ENCODE measurements at regions not wholly inside any gene's neighbourhood (a gene's known extent, or its start where the extent isn't known, plus 50 kb on each side); places are given as distances from the start of the nearest gene placed in this dataset.
"Not testable (repeated sequence)": the region's sequence is repeated elsewhere in the genome, so short reads cannot be mapped to it uniquely, and the experiment has no call there.

DNA sequence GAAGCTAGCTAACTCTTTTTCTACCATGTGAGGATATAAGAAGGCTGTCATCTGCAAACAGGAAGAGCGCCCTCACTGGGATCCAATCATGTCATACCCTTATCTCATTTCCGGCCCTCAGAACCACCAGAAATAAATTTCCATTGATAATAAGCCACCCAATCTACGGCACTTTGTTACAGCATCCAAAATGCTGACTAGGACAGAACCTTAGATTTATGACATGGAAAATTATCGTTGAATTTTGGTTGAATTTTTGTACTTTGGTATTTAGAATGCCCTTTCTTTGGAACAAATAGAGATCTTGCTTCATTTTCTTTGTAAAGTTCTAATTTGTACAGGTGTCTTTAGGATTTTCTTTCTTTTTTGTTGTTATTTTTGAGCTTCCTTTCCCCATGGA, 53.3 kb upstream of the CYLC2 start:
- 0 out of 2 replicates have a peak, but pooled peaks cover 3% of the 10 kb centered on the region for H3K9me3 ChIP-seq
- H3K27ac ChIP-seq = no peak overlapping the region
- TF ChIP-seq Cebpa-rat (IDR thresholded peaks at IDR 0.05) = no peak
- H3K4me3 ChIP-seq = no peak overlapping the region
- H3K36me3 ChIP-seq = no peaks in the 10 kb centered on the region
- no peak overlapping the region for H3K4me2 ChIP-seq
- H3K27me3 ChIP-seq = no peaks in the 10 kb centered on the region
- H4K20me1 ChIP-seq = no peaks in the 10 kb centered on the region
- H3K4me1 ChIP-seq = no peaks in the 10 kb centered on the region
- H3K9ac ChIP-seq = no peak overlapping the region

DNA sequence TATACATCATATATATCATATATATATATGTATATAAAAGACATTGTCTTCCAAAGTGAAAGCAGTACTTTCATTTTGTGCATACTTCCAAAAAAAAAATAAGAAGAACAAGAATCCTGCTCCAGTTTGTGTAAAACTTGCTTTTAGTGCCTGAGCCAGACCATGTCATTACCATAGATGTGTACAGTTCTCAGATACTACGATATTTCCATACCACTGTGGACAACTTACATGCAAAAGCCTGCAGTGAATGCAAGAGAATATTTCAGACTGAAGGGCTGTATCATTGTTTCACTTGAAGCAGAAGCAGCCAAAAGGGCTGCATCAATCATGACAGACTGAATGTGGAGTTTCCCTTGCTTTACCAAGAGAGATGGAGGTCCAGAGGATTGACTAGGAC, 72.6 kb upstream of the CYLC2 start:
- H3K4me1 ChIP-seq = no peaks in the 10 kb centered on the region
- H3K27ac ChIP-seq = no peak overlapping the region
- H3K9ac ChIP-seq = no peak overlapping the region
- no peaks in the 10 kb centered on the region for H3K36me3 ChIP-seq
- no peak overlapping the region for H3K4me3 ChIP-seq
- H4K20me1 ChIP-seq = no peaks in the 10 kb centered on the region
- H3K9me3 ChIP-seq = no peaks in the 10 kb centered on the region
- no peak for TF ChIP-seq Cebpa-rat (IDR thresholded peaks at IDR 0.05)
- H3K4me2 ChIP-seq = no peak overlapping the region
- H3K27me3 ChIP-seq = no peaks in the 10 kb centered on the region

DNA sequence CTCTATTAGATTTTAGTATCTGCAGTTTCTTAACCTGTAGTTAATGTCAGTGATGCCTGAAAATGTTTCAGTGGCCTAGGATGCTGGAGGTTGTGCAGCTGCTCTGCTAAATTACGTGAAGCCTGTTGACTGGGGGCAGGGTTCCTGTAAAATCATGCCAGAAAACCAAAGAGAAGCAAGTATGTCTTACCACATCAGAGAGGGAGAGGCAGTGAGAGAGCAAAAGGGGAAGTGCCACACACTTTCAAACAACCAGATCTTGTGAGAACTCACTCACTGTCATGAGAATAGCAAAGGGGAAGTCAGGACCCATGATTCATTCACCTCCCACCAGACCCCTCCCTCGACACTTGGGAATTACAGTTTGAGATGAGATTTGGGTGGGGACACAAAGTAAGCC, 83.9 kb upstream of the CYLC2 start:
- no peak for TF ChIP-seq Cebpa-rat (IDR thresholded peaks at IDR 0.05)
- no peak overlapping the region for H3K27ac ChIP-seq

DNA sequence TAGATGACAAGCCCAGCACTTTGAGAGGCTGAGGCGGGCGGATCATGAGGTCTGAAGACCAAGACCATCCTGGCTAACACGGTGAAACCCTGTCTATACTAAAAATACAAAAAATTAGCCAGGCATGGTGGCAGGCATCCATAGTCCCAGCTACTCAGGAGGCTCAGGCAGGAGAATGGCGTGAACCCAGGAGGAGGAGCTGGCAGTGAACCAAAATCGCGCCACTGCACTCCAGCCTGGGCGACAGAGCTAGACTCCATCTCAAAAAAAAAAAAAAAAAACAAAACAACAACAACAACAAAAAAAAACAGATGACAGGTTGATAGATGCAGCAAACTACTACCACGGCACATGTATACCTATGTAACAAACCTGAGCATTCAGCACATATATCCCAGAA, 89.3 kb upstream of the CYLC2 start:
- not testable (repeated sequence) for H4K20me1 ChIP-seq, H3K27ac ChIP-seq, H3K4me2 ChIP-seq

More for the DNA sequence above, 83.9 kb upstream of the CYLC2 start:
- no peaks in the 10 kb centered on the region for H3K27me3 ChIP-seq
- H3K4me3 ChIP-seq = no peak overlapping the region
- H3K9me3 ChIP-seq = no peaks in the 10 kb centered on the region
- no peaks in the 10 kb centered on the region for H3K4me1 ChIP-seq
- H3K9ac ChIP-seq = no peak overlapping the region
- H3K36me3 ChIP-seq = no peaks in the 10 kb centered on the region
- H4K20me1 ChIP-seq = no peaks in the 10 kb centered on the region
- H3K4me2 ChIP-seq = no peak overlapping the region

DNA sequence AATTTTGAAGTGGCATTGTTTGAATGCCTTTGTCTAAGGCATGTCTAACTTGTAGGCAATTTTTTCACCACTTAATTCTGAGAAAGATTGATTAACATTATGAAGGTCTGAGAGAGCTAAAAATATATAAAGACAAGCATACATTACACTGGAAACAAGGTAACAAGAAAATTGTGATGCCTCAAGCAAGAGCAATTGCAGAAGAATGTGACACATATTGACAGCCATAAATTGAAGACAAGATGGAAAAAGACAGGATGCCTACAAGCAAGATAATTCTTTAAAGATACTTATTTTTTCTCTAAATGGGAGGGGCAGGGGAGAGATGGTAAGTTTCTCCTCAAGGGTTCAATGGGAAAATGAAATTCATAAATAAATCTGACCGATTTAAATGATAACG, 103.1 kb upstream of the CYLC2 start:
- no peak overlapping the region for H3K9ac ChIP-seq
- H3K4me3 ChIP-seq = no peak overlapping the region
- H3K9me3 ChIP-seq = no peaks in the 10 kb centered on the region
- no peak overlapping the region for H3K4me2 ChIP-seq
- no peak for TF ChIP-seq Cebpa-rat (IDR thresholded peaks at IDR 0.05)
- H3K36me3 ChIP-seq = no peaks in the 10 kb centered on the region
- H3K27me3 ChIP-seq = no peaks in the 10 kb centered on the region
- no peak overlapping the region for H3K27ac ChIP-seq
- no peaks in the 10 kb centered on the region for H4K20me1 ChIP-seq
- no peaks in the 10 kb centered on the region for H3K4me1 ChIP-seq

More for the DNA sequence above, 89.3 kb upstream of the CYLC2 start:
- H3K4me1 ChIP-seq, H3K9ac ChIP-seq, H3K27me3 ChIP-seq, H3K36me3 ChIP-seq, H3K9me3 ChIP-seq, H3K4me3 ChIP-seq: not testable (repeated sequence)

DNA sequence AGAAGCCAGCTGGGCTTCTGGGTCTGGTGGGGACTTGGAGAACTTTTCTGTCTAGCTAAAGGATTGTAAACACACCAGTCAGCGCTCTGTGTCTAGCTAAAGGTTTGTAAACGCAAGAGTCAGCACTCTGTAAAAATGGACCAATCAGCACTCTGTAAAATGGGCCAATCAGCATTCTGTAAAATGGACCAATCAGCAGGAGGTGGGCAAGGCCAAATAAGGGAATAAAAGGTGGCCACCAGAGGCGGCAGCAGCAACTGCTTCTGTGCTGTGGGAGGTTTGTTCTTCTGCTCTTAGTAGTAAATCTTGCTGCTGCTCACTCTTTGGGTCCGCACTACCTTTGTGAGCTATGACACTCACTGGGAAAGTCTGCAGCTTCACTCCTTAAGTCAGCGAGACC, 106.4 kb upstream of the CYLC2 start:
- not testable (repeated sequence) for H3K9me3 ChIP-seq, H3K9ac ChIP-seq, H3K27me3 ChIP-seq, H3K4me1 ChIP-seq, H4K20me1 ChIP-seq, H3K36me3 ChIP-seq, H3K27ac ChIP-seq, H3K4me3 ChIP-seq, H3K4me2 ChIP-seq

DNA sequence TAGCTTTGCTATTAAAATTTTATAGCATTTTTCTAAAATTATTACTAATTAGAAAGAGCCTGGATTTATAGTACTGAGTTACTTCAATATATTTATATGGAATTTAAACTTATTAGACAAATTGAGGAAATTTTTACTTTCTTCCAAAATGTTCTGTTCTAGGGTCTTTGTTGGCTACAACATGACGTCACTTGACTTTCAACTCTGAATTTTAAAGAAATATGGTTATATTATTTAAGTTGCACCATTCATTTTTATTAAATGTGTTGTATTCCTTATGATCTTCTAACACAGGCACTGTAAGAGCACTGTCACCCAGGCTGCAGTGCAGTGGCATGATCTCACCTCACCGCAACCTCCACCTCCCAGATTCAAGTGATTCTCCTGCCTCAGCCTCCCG, 119.4 kb upstream of the CYLC2 start:
- H4K20me1 ChIP-seq = no peaks in the 10 kb centered on the region
- H3K9me3 ChIP-seq = no peaks in the 10 kb centered on the region
- H3K9ac ChIP-seq = no peak overlapping the region
- no peak overlapping the region for H3K27ac ChIP-seq
- no peaks in the 10 kb centered on the region for H3K36me3 ChIP-seq
- no peaks in the 10 kb centered on the region for H3K4me1 ChIP-seq
- H3K4me2 ChIP-seq = no peak overlapping the region
- H3K4me3 ChIP-seq = no peak overlapping the region
- no peaks in the 10 kb centered on the region for H3K27me3 ChIP-seq
- no peak for TF ChIP-seq Cebpa-rat (IDR thresholded peaks at IDR 0.05)

DNA sequence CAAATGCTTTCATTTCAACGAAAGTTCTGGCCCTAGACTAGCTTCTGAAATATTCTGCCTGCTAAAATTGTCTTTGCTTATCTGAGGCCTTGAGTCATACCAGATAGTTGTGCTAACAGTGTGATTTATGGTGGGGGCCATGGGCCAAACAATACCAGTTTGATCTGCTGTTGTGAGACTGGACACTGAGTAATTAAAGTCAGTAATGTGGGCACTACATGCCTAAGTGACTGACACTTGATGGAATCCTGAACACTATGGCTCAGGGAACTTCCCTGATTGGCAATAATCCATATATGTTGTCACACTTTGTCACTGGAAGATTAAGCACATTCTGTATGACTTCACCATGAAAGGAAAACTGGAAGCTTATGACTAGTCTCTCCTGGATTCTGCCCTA, 127.6 kb upstream of the CYLC2 start:
- Histone ChIP-seq H3K9me3 (no peaks in the 10 kb centered on the region), H3K27me3 (no peaks in the 10 kb centered on the region), H3K27ac (no peak overlapping the region)

DNA sequence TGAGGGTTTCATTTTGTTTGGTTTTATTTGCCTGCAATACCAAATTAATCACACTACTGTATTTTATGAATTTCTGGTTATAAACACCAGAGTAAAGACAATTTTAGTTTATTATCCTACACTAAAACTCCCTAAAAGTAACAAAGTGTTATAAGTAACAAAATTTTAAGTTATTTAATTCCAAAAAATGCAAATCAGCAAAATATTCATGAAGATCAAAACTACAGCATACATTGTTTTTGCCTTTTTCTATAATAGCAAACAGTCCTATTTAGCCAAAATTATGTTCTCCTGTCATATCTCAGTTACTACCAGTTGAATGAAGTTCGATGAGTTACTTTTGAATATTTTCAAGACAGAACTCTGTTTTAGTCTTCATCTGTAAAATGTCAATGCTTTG, 132.7 kb upstream of the CYLC2 start:
- H3K4me2 ChIP-seq = no peak overlapping the region
- H4K20me1 ChIP-seq = no peaks in the 10 kb centered on the region
- H3K4me1 ChIP-seq = no peaks in the 10 kb centered on the region
- no peak overlapping the region for H3K9ac ChIP-seq
- H3K4me3 ChIP-seq = no peak overlapping the region
- no peak for TF ChIP-seq Cebpa-rat (IDR thresholded peaks at IDR 0.05)
- no peaks in the 10 kb centered on the region for H3K27me3 ChIP-seq
- no peak overlapping the region for H3K27ac ChIP-seq
- no peaks in the 10 kb centered on the region for H3K36me3 ChIP-seq
- no peaks in the 10 kb centered on the region for H3K9me3 ChIP-seq

More for the DNA sequence above, 127.6 kb upstream of the CYLC2 start:
- H3K36me3 ChIP-seq = no peaks in the 10 kb centered on the region
- no peak overlapping the region for H3K4me2 ChIP-seq
- no peaks in the 10 kb centered on the region for H3K4me1 ChIP-seq
- H4K20me1 ChIP-seq = no peaks in the 10 kb centered on the region
- TF ChIP-seq Cebpa-rat (IDR thresholded peaks at IDR 0.05) = no peak
- no peak overlapping the region for H3K9ac ChIP-seq
- H3K4me3 ChIP-seq = no peak overlapping the region

DNA sequence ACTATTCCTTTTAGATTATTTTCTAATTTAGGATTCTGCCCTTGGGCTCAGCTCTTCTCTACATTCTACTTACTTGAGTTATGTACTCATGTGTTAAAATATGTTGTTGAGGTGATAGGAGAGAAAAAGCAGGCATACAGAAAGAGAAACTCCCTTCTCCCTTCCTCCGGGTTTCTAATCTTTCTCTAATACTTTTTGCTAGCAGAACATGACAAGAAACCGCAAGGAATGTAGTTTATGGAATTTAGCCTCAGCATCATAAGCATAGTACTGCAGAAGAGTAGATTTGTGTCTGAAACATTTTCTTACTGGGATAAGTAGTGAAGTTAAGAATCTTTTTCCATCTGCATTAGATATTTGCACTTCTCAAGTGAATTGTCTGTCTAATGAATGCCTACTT, 139.5 kb upstream of the CYLC2 start:
- no peak overlapping the region for H3K9ac ChIP-seq
- no peak for TF ChIP-seq Cebpa-rat (IDR thresholded peaks at IDR 0.05)
- H3K27ac ChIP-seq = no peak overlapping the region
- no peaks in the 10 kb centered on the region for H4K20me1 ChIP-seq
- no peaks in the 10 kb centered on the region for H3K36me3 ChIP-seq
- H3K4me1 ChIP-seq = no peaks in the 10 kb centered on the region
- H3K27me3 ChIP-seq = no peaks in the 10 kb centered on the region
- no peak overlapping the region for H3K4me2 ChIP-seq
- H3K9me3 ChIP-seq = no peaks in the 10 kb centered on the region
- H3K4me3 ChIP-seq = no peak overlapping the region

DNA sequence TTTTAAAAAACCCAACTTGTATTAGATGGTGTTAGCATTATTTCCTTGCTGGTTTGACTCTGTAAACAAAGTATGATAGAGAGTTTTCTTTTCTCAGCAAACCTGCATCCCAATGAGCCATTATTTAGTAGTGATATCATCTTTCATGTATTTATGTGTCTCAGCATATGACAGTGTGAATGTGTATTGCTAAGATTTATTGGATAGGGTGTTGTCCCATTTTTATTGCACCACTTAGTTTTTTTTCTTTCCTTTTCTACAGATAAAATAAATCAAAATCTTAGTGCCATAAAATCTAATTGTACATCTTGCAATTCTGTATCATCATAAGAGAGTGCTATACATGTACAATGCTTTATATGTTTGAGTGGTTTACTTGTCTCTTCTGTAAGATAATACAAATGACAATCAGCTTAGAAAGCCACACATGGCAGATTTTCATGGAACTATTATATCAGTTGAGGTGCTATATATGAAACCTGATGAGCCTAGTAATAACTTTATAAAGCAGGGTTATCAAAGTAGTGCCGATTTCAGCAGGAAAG, 149.2 kb upstream of the CYLC2 start:
- Histone ChIP-seq H4K20me1 (no peaks in the 10 kb centered on the region), H3K27ac (no peak overlapping the region), H3K27me3 (no peaks in the 10 kb centered on the region), H3K36me3 (no peaks in the 10 kb centered on the region), H3K4me2 (no peak overlapping the region), H3K4me3 (no peak overlapping the region), H3K9me3 (no peaks in the 10 kb centered on the region), H3K4me1 (no peaks in the 10 kb centered on the region), H3K9ac (no peak overlapping the region)
- TF ChIP-seq Cebpa-rat (IDR thresholded peaks at IDR 0.05) = no peak

Data from BLaER1 (cell line).